OCI-LY3 (cell line): ENCODE measurements at regions not wholly inside any gene's neighbourhood (a gene's known extent, or its start where the extent isn't known, plus 50 kb on each side); places are given as distances from the start of the nearest gene placed in this dataset.
A peak's percentile ranks its signal among the peaks of the same experiment; 100 is the strongest.

Source experiments
- H2AFZ ChIP-seq: fragments of 200-600, 300-600 bp; shearing (Covaris generic); 2 replicates; pipeline ENCODE4 v1.6.0; 2014; ENCODE audit warnings: antibody characterized with exemption, low read depth, low read length
- H3K27ac ChIP-seq: fragments of 200-600, 300-600 bp; sonication (generic); 2 replicates; pipeline ENCODE4 v1.5.1; 2014; ENCODE audit warnings: mild to moderate bottlenecking, low read length, moderate library complexity, mixed read lengths
- H3K27me3 ChIP-seq: fragments of 200-600, 300-600 bp; sonication (generic); 2 replicates; pipeline ENCODE4 v1.6.1; 2014; ENCODE audit warnings: low read depth, low read length, mixed read lengths
- H3K36me3 ChIP-seq: fragments of 200-600, 300-600 bp; sonication (generic); replicated peaks from 2 replicates; pipeline ENCODE3; 2014; ENCODE audit warnings: low read depth, low read length, mixed read lengths
- H3K4me1 ChIP-seq: fragments of 300-600, 200-600 bp; sonication (generic); 2 replicates; pipeline ENCODE4 v1.6.1; 2014; ENCODE audit warnings: low read length, mixed read lengths
- H3K4me2 ChIP-seq: fragments of 200-600, 300-600 bp; sonication (generic); 2 replicates; pipeline ENCODE4 v1.6.1; 2014; ENCODE audit warnings: low read length, mixed read lengths
- H3K4me3 ChIP-seq: fragments of 300-600, 200-600 bp; sonication (generic); 2 replicates; pipeline ENCODE4 v1.5.1; 2014; ENCODE audit warnings: antibody characterized with exemption, mild to moderate bottlenecking, low read length, moderate library complexity
- H3K79me2 ChIP-seq: fragments of 300-600, 200-600 bp; shearing (Covaris generic); 2 replicates; pipeline ENCODE4 v1.6.1; 2014; ENCODE audit warnings: mild to moderate bottlenecking, low read length, mixed read lengths
- H3K9ac ChIP-seq: fragments of 300-600, 200-600 bp; shearing (Covaris generic); 2 replicates; pipeline ENCODE4 v1.6.0; 2014; ENCODE audit warnings: mild to moderate bottlenecking, low read length, moderate library complexity
- H3K9me3 ChIP-seq: fragments of 200-600, 300-600 bp; shearing (Covaris generic); 2 replicates; pipeline ENCODE4 v1.6.1; 2014; ENCODE audit warnings: low read length, mixed read lengths; ENCODE audit not compliant: insufficient read depth
- H4K20me1 ChIP-seq: fragments of 200-600, 300-600 bp; sonication (generic); 2 replicates; pipeline ENCODE4 v1.6.1; 2016; ENCODE audit warnings: low read length, mixed read lengths; ENCODE audit not compliant: insufficient read depth
- EZH2phosphoT487 ChIP-seq: fragments of 200-600 bp; shearing (Covaris generic); IDR thresholded peaks from 2 replicates; pipeline ENCODE4 v1.6.1; 2018; ENCODE audit warnings: antibody characterized with exemption, mixed run types, low read depth
- TF ChIP-seq, protein P1 (sequence below): fragments of 200-600, 300-600 bp; sonication (generic); IDR thresholded peaks from 2 replicates; pipeline ENCODE4 v1.5.1; 2014; ENCODE audit warnings: antibody characterized with exemption, low read length, low read depth

GRCh38 chr6:146898069-146898887 is 299.5 kb downstream of the ADGB start:
- TF ChIP-seq, protein P1, sequence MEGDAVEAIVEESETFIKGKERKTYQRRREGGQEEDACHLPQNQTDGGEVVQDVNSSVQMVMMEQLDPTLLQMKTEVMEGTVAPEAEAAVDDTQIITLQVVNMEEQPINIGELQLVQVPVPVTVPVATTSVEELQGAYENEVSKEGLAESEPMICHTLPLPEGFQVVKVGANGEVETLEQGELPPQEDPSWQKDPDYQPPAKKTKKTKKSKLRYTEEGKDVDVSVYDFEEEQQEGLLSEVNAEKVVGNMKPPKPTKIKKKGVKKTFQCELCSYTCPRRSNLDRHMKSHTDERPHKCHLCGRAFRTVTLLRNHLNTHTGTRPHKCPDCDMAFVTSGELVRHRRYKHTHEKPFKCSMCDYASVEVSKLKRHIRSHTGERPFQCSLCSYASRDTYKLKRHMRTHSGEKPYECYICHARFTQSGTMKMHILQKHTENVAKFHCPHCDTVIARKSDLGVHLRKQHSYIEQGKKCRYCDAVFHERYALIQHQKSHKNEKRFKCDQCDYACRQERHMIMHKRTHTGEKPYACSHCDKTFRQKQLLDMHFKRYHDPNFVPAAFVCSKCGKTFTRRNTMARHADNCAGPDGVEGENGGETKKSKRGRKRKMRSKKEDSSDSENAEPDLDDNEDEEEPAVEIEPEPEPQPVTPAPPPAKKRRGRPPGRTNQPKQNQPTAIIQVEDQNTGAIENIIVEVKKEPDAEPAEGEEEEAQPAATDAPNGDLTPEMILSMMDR: no peak
- TF ChIP-seq EZH2phosphoT487: no peak
- Histone ChIP-seq H3K36me3 (no peaks in the 10 kb centered on the region), H3K4me3 (no peak overlapping the region), H3K9me3 (no peaks in the 10 kb centered on the region), H4K20me1 (no peaks in the 10 kb centered on the region), H3K4me1 (no peaks in the 10 kb centered on the region), H3K79me2 (no peaks in the 10 kb centered on the region), H2AFZ (no peak overlapping the region), H3K27me3 (no peaks in the 10 kb centered on the region), H3K27ac (no peak overlapping the region), H3K4me2 (no peak overlapping the region), H3K9ac (no peak overlapping the region)

DNA sequence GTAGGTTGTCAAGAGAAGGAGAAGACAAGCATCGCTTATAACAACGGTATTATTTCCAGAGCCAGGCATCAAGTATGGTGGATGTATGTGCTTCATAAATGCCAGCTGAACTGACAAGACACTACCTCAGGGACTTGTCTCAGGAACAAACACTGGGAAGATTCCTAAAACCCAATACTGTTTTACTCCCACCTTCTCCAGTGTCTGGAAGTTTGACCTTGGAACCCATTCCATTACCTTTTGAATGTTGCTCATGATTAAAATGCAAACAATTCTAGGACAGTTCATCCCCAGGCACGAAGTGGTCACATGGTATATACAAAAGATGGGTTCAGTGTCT is 300.1 kb downstream of the ADGB start:
- Histone ChIP-seq H3K4me3 (no peak overlapping the region), H3K36me3 (no peaks in the 10 kb centered on the region), H3K4me2 (no peak overlapping the region), H3K27ac (no peak overlapping the region), H4K20me1 (no peaks in the 10 kb centered on the region), H3K9me3 (no peaks in the 10 kb centered on the region), H3K9ac (no peak overlapping the region), H3K4me1 (no peaks in the 10 kb centered on the region), H3K27me3 (no peaks in the 10 kb centered on the region), H3K79me2 (no peaks in the 10 kb centered on the region), H2AFZ (no peak overlapping the region)
- TF ChIP-seq EZH2phosphoT487: no peak
- TF ChIP-seq, protein P1: no peak

DNA sequence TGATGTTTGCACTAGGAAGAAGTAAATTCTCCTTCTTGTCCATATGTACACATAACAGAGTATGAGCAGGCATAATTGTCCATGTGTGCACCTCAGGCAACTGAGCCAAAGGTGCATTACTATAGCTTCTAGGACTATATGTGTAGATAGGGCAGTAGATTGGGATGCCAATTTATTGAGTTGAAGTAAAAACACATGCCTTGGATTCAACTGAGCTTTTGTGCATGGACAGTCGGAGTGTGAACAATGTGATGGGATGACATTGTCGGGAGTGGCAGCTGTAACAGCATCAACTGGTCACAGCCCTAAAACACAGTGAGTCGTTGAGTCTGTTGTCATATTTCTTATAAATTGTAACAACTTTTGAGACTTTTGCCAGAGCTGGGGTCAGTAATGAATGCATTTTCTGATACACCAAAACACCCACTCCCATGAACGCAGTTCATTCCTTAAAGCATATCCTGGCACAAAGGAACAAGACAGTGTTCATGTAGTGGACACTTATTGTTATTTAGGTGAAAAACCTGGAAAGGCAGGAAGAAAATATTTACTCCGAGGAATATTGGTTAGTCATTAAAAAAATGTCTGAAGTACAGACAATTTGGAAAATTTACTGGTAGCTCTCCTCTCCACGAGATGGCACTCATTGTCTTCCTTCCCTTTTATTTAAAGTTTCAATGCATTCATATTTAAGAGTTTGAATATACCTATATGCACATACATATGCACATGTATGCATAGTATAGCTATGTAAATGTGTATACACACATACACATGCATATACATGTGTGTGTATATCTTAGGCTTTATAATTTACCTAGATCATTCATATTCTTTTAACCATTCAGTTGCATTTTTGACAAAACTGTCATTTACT is 302.0 kb upstream of the STXBP5 start:
- no peak overlapping the region for H3K4me3 ChIP-seq
- no peaks in the 10 kb centered on the region for H3K36me3 ChIP-seq
- no peaks in the 10 kb centered on the region for H3K9me3 ChIP-seq
- no peak overlapping the region for H3K4me2 ChIP-seq
- H3K27ac ChIP-seq: no peak overlapping the region
- H3K4me1 ChIP-seq: no peaks in the 10 kb centered on the region
- H2AFZ ChIP-seq: no peak overlapping the region
- H3K9ac ChIP-seq: no peak overlapping the region
- H4K20me1 ChIP-seq: no peaks in the 10 kb centered on the region
- H3K79me2 ChIP-seq: no peaks in the 10 kb centered on the region
- TF ChIP-seq EZH2phosphoT487: no peak
- TF ChIP-seq, protein P1: peak; percentile 36
- H3K27me3 ChIP-seq: no peaks in the 10 kb centered on the region

GRCh38 chr6:146902846-146903245 is 301.4 kb upstream of the STXBP5 start:
- H3K9me3 ChIP-seq: no peaks in the 10 kb centered on the region
- H3K27me3 ChIP-seq: no peaks in the 10 kb centered on the region
- no peak overlapping the region for H2AFZ ChIP-seq
- H3K9ac ChIP-seq: no peak overlapping the region
- no peaks in the 10 kb centered on the region for H3K79me2 ChIP-seq
- H3K36me3 ChIP-seq: no peaks in the 10 kb centered on the region
- no peaks in the 10 kb centered on the region for H4K20me1 ChIP-seq
- H3K27ac ChIP-seq: no peak overlapping the region
- H3K4me2 ChIP-seq: no peak overlapping the region
- no peak for TF ChIP-seq EZH2phosphoT487
- TF ChIP-seq, protein P1: no peak
- H3K4me1 ChIP-seq: no peaks in the 10 kb centered on the region
- H3K4me3 ChIP-seq: no peak overlapping the region
